ENCODE measurements at regions not wholly inside any gene's neighbourhood (a gene's known extent, or its start where the extent isn't known, plus 50 kb on each side); places are given as distances from the start of the nearest gene placed in this dataset.

DNA sequence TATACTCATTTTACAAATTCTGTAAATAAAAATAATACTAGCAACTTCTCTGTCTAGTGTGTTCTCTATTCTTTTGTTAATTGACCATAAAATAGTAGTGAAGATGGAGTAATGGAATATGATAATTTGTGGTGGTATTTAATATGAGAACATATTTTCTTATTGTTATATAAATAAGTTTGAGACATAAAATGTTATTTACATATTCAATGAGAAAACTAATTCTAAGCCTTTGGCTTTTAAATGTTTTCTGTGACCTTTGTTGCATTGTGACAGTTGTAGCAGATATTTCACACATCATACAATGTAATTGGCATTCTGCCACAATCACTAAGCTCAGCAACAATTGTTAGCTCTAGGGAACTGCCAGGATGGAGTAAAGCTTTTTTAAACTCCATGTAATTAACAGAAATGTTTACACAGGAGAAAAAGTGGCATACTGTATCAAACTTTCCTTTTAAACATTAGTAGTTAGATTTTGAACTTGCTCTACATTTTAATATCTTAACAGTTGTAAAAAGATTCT lies 562.1 kb upstream of the PCDH9 start:
- Histone ChIP-seq H3K27ac (ENCODE audit: low read length) (no peak overlapping the region), H3K27me3 (ENCODE audit: insufficient read depth, low read length) (no peaks in the 10 kb centered on the region), H3K9ac (ENCODE audit: low read depth, low read length) (no peak overlapping the region), H3K4me1 (ENCODE audit: insufficient read depth, low read length) (no peaks in the 10 kb centered on the region), H3K36me3 (ENCODE audit: insufficient read depth, low read depth, low read length) (no peaks in the 10 kb centered on the region), H3K4me3 (ENCODE audit: low read length) (no peak overlapping the region), H3K9me3 (ENCODE audit: insufficient read depth, low read depth, low read length) (no peaks in the 10 kb centered on the region)

DNA sequence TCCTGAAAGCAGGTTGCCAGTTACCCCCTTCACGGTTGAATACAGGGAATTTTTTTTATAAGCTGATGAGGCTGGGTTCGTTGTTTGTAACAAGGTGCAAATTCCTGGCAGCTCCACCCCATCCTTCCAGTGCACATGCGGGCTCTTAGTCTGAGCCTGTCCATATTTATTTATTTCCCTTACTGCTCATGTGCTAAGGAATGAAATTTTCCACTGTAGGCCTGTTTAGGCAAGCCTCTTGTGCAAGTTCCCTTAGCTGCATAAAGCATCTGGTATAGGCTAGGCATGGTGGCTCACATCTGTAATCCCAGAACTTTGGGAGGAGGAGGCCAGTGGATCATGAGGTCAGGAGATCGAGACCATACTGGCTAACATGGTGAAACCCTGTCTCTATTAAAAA lies 560.9 kb upstream of the PCDH9 start:
- H3K9ac ChIP-seq (ENCODE audit: low read depth, low read length): no peak overlapping the region
- H3K27ac ChIP-seq (ENCODE audit: low read length): no peak overlapping the region
- no peaks in the 10 kb centered on the region for H3K36me3 ChIP-seq (ENCODE audit: insufficient read depth, low read depth, low read length)
- no peaks in the 10 kb centered on the region for H3K9me3 ChIP-seq (ENCODE audit: insufficient read depth, low read depth, low read length)
- H3K4me1 ChIP-seq (ENCODE audit: insufficient read depth, low read length): no peaks in the 10 kb centered on the region
- no peak overlapping the region for H3K4me3 ChIP-seq (ENCODE audit: low read length)
- H3K27me3 ChIP-seq (ENCODE audit: insufficient read depth, low read length): no peaks in the 10 kb centered on the region

- Histone ChIP-seq H3K4me1 (ENCODE audit: insufficient read depth, low read length) (no peaks in the 10 kb centered on the region), H3K27ac (ENCODE audit: low read length) (no peak overlapping the region), H3K27me3 (ENCODE audit: insufficient read depth, low read length) (no peaks in the 10 kb centered on the region), H3K4me3 (ENCODE audit: low read length) (no peak overlapping the region), H3K9ac (ENCODE audit: low read depth, low read length) (no peak overlapping the region), H3K9me3 (ENCODE audit: insufficient read depth, low read depth, low read length) (no peaks in the 10 kb centered on the region), H3K36me3 (ENCODE audit: insufficient read depth, low read depth, low read length) (no peaks in the 10 kb centered on the region)
Observed at GRCh38 chr13:67776151-67776550, 546.0 kb upstream of the PCDH9 start.

- Histone ChIP-seq H3K9ac (ENCODE audit: low read depth, low read length) (no peak overlapping the region), H3K36me3 (ENCODE audit: insufficient read depth, low read depth, low read length) (no peaks in the 10 kb centered on the region), H3K9me3 (ENCODE audit: insufficient read depth, low read depth, low read length) (no peaks in the 10 kb centered on the region), H3K4me1 (ENCODE audit: insufficient read depth, low read length) (no peaks in the 10 kb centered on the region), H3K27me3 (ENCODE audit: insufficient read depth, low read length) (no peaks in the 10 kb centered on the region), H3K27ac (ENCODE audit: low read length) (no peak overlapping the region), H3K4me3 (ENCODE audit: low read length) (no peak overlapping the region)
Observed at GRCh38 chr13:67775359-67775758, 545.2 kb upstream of the PCDH9 start.

- Histone ChIP-seq H3K36me3 (ENCODE audit: insufficient read depth, low read depth, low read length) (no peaks in the 10 kb centered on the region), H3K27me3 (ENCODE audit: insufficient read depth, low read length) (no peaks in the 10 kb centered on the region), H3K4me1 (ENCODE audit: insufficient read depth, low read length) (no peaks in the 10 kb centered on the region), H3K4me3 (ENCODE audit: low read length) (no peak overlapping the region), H3K27ac (ENCODE audit: low read length) (no peak overlapping the region), H3K9ac (ENCODE audit: low read depth, low read length) (no peak overlapping the region), H3K9me3 (ENCODE audit: insufficient read depth, low read depth, low read length) (no peaks in the 10 kb centered on the region)
Observed at GRCh38 chr13:67772807-67773453, 542.8 kb upstream of the PCDH9 start.

- Histone ChIP-seq H3K4me3 (ENCODE audit: low read length) (no peak overlapping the region), H3K27ac (ENCODE audit: low read length) (no peak overlapping the region), H3K36me3 (ENCODE audit: insufficient read depth, low read depth, low read length) (no peaks in the 10 kb centered on the region), H3K9ac (ENCODE audit: low read depth, low read length) (no peak overlapping the region), H3K27me3 (ENCODE audit: insufficient read depth, low read length) (no peaks in the 10 kb centered on the region), H3K4me1 (ENCODE audit: insufficient read depth, low read length) (no peaks in the 10 kb centered on the region), H3K9me3 (ENCODE audit: insufficient read depth, low read depth, low read length) (no peaks in the 10 kb centered on the region)
Observed at GRCh38 chr13:67771106-67771505, 541.0 kb upstream of the PCDH9 start.

- Histone ChIP-seq H3K4me1 (ENCODE audit: insufficient read depth, low read length) (no peaks in the 10 kb centered on the region), H3K36me3 (ENCODE audit: insufficient read depth, low read depth, low read length) (no peaks in the 10 kb centered on the region), H3K9me3 (ENCODE audit: insufficient read depth, low read depth, low read length) (no peaks in the 10 kb centered on the region), H3K9ac (ENCODE audit: low read depth, low read length) (no peak overlapping the region), H3K27me3 (ENCODE audit: insufficient read depth, low read length) (no peaks in the 10 kb centered on the region), H3K27ac (ENCODE audit: low read length) (no peak overlapping the region), H3K4me3 (ENCODE audit: low read length) (no peak overlapping the region)
Observed at GRCh38 chr13:67769987-67770341, 539.8 kb upstream of the PCDH9 start.

DNA sequence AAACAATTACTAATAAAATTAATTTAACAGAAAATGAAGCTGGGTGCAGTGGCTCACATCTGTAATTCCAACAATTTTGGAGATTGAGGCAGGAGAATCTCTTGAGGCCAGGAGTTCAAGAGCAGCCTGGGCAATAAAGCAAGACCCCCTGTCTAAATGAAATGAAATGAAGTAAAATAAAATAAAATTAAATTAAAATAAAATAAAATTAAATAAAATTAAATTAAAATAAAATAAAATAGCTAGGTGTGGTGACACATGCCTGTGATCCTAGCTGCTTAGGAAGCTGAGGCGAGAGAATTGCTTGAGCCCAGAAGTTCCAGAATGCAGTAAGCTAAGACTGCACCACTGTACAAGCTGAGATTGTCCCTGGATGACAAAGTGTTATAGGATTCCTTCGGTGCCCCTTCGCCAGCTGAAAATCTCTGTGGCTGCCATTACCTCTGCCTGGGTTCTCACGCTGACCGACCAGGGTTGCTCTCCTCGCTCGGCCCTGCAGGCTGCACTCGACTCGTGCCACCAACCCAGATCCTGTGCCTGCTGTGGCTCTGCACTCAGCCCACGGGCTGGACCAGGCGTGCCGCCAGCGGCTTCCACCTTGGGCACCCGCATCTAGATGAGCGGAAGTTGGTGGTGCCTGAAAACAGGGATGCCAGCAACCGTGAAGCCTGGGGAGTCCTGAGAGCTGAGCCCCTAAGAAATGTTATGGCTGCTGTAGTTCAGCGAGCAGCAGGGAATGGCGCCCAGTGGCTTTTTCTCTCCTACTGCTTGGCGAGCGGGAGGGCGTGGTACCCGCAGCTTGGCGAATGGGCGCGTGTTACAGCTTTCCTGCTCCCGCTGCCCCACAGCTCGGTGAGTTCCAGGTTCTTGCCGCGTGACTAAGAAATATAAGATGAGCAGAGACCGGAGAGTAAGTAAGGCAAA lies 539.2 kb upstream of the PCDH9 start:
- Histone ChIP-seq H3K4me3 (ENCODE audit: low read length) (no peak overlapping the region), H3K27ac (ENCODE audit: low read length) (no peak overlapping the region), H3K9ac (ENCODE audit: low read depth, low read length) (no peak overlapping the region), H3K36me3 (ENCODE audit: insufficient read depth, low read depth, low read length) (no peaks in the 10 kb centered on the region), H3K9me3 (ENCODE audit: insufficient read depth, low read depth, low read length) (no peaks in the 10 kb centered on the region), H3K4me1 (ENCODE audit: insufficient read depth, low read length) (no peaks in the 10 kb centered on the region), H3K27me3 (ENCODE audit: insufficient read depth, low read length) (no peaks in the 10 kb centered on the region)

- H3K27me3 ChIP-seq (ENCODE audit: insufficient read depth, low read length): no peaks in the 10 kb centered on the region
- no peaks in the 10 kb centered on the region for H3K36me3 ChIP-seq (ENCODE audit: insufficient read depth, low read depth, low read length)
- no peak overlapping the region for H3K27ac ChIP-seq (ENCODE audit: low read length)
- H3K4me1 ChIP-seq (ENCODE audit: insufficient read depth, low read length): peaks cover 14% of the 10 kb centered on the region; the same call in 1 of the 2 replicates
- H3K9ac ChIP-seq (ENCODE audit: low read depth, low read length): no peak overlapping the region
- no peaks in the 10 kb centered on the region for H3K9me3 ChIP-seq (ENCODE audit: insufficient read depth, low read depth, low read length)
- H3K4me3 ChIP-seq (ENCODE audit: low read length): no peak overlapping the region
Observed at GRCh38 chr13:67763984-67764383, 533.8 kb upstream of the PCDH9 start.

DNA sequence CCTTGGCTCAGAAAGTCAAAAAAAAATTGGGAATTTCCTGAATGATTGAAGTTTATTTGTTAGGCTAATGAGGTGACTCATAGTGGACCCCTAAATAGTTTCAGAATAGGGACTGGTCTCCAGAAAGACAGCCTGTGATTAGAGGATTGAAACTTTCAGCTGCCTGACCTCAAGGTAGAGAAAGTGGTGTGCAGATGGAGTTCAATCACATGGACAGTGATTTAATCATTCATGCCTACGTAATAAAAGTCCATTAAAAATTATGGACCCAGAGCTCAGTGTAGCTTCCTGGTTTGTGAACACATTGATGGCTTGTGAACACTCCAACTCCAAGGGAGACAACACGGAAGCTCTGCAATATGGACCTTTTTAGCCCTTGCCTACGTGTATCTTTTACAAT lies 533.2 kb upstream of the PCDH9 start:
- no peaks in the 10 kb centered on the region for H3K36me3 ChIP-seq (ENCODE audit: insufficient read depth, low read depth, low read length)
- no peaks in the 10 kb centered on the region for H3K27me3 ChIP-seq (ENCODE audit: insufficient read depth, low read length)
- no peak overlapping the region for H3K4me3 ChIP-seq (ENCODE audit: low read length)
- no peak overlapping the region for H3K27ac ChIP-seq (ENCODE audit: low read length)
- H3K9ac ChIP-seq (ENCODE audit: low read depth, low read length): no peak overlapping the region
- H3K4me1 ChIP-seq (ENCODE audit: insufficient read depth, low read length): peaks cover 14% of the 10 kb centered on the region; the same call in 1 of the 2 replicates
- H3K9me3 ChIP-seq (ENCODE audit: insufficient read depth, low read depth, low read length): no peaks in the 10 kb centered on the region

- H3K4me1 ChIP-seq (ENCODE audit: insufficient read depth, low read length): peaks cover 14% of the 10 kb centered on the region; the same call in 1 of the 2 replicates
- H3K9ac ChIP-seq (ENCODE audit: low read depth, low read length): no peak overlapping the region
Observed at GRCh38 chr13:67758975-67759374, 528.8 kb upstream of the PCDH9 start.

GRCh38 chr13:67754012-67754411 lies 523.9 kb upstream of the PCDH9 start:
- no peak overlapping the region for H3K27ac ChIP-seq (ENCODE audit: low read length)
- H3K9ac ChIP-seq (ENCODE audit: low read depth, low read length): no peak overlapping the region
- no peaks in the 10 kb centered on the region for H3K27me3 ChIP-seq (ENCODE audit: insufficient read depth, low read length)
- no peaks in the 10 kb centered on the region for H3K9me3 ChIP-seq (ENCODE audit: insufficient read depth, low read depth, low read length)
- no peaks in the 10 kb centered on the region; the same call in 1 of the 2 replicates for H3K4me1 ChIP-seq (ENCODE audit: insufficient read depth, low read length)
- H3K36me3 ChIP-seq (ENCODE audit: insufficient read depth, low read depth, low read length): no peaks in the 10 kb centered on the region
- no peak overlapping the region for H3K4me3 ChIP-seq (ENCODE audit: low read length)

More at GRCh38 chr13:67758975-67759374, 528.8 kb upstream of the PCDH9 start:
- H3K9me3 ChIP-seq (ENCODE audit: insufficient read depth, low read depth, low read length): no peaks in the 10 kb centered on the region
- H3K27ac ChIP-seq (ENCODE audit: low read length): no peak overlapping the region
- no peaks in the 10 kb centered on the region for H3K36me3 ChIP-seq (ENCODE audit: insufficient read depth, low read depth, low read length)
- no peak overlapping the region for H3K4me3 ChIP-seq (ENCODE audit: low read length)
- no peaks in the 10 kb centered on the region for H3K27me3 ChIP-seq (ENCODE audit: insufficient read depth, low read length)
